Neural cell (in vitro differentiated cells): ENCODE measurements at regions not wholly inside any gene's neighbourhood (a gene's known extent, or its start where the extent isn't known, plus 50 kb on each side); places are given as distances from the start of the nearest gene placed in this dataset.

Experiments used
- CTCF ChIP-seq: fragments of 450-650 bp; IDR thresholded peaks from 2 replicates; pipeline ENCODE4 v1.5.1; 2014; ENCODE audit warnings: antibody characterized with exemption, mild to moderate bottlenecking, moderate library complexity; ENCODE audit not compliant: poor library complexity, severe bottlenecking
- EP300 ChIP-seq: fragments of 450-650 bp; conservative IDR thresholded peaks from 2 replicates; pipeline ENCODE4 v1.6.1; 2014; ENCODE audit warnings: antibody characterized with exemption, mild to moderate bottlenecking, moderate library complexity; ENCODE audit not compliant: poor library complexity, severe bottlenecking

GRCh38 chr12:113559466-113559865 lies 87.8 kb upstream of the LHX5 start:
- TF ChIP-seq CTCF = no peak
- no peak for TF ChIP-seq EP300
